IPS DF 6.9 (cell line): ENCODE measurements at regions not wholly inside any gene's neighbourhood (a gene's known extent, or its start where the extent isn't known, plus 50 kb on each side); places are given as distances from the start of the nearest gene placed in this dataset.
"Not testable (repeated sequence)": the region's sequence is repeated elsewhere in the genome, so short reads cannot be mapped to it uniquely, and the experiment has no call there.

ENCODE experiments used
- DNase-seq: peaks from one replicate; pipeline ENCODE4 v3.0.0-alpha.2; 2013; ENCODE audit warnings: low read depth, low spot score
- H3K27ac ChIP-seq: one replicate; pipeline ENCODE4 v1.5.1; 2013; ENCODE audit warnings: low read length, control low read depth
- H3K27me3 ChIP-seq: 2 replicates; pipeline ENCODE4 v1.6.1; 2013; ENCODE audit warnings: mild to moderate bottlenecking, low read length; ENCODE audit not compliant: control insufficient read depth, insufficient read depth
- H3K36me3 ChIP-seq: 2 replicates; pipeline ENCODE4 v1.6.1; 2013; ENCODE audit warnings: low read length; ENCODE audit not compliant: control insufficient read depth, insufficient read depth
- H3K4me1 ChIP-seq: 2 replicates; pipeline ENCODE4 v1.6.1; 2013; ENCODE audit warnings: low read length; ENCODE audit not compliant: control insufficient read depth, insufficient read depth
- H3K4me3 ChIP-seq: 2 replicates; pipeline ENCODE4 v1.5.1; 2013; ENCODE audit warnings: mild to moderate bottlenecking, low read length
- H3K9me3 ChIP-seq: 2 replicates; pipeline ENCODE4 v1.6.1; 2013; ENCODE audit warnings: low read length, inconsistent platforms; ENCODE audit not compliant: control insufficient read depth, insufficient read depth
- WGBS: extraction: QIAGEN DNeasy Blood & Tissue Kit; methylation state at CpG from one replicate; pipeline ENCODE4 v1.1.7; 2013; ENCODE audit warnings: mixed read lengths, missing lambda C conversion rate; ENCODE audit not compliant: insufficient read length, insufficient coverage; 5-methylcytosine and 5-hydroxymethylcytosine counted together

DNA sequence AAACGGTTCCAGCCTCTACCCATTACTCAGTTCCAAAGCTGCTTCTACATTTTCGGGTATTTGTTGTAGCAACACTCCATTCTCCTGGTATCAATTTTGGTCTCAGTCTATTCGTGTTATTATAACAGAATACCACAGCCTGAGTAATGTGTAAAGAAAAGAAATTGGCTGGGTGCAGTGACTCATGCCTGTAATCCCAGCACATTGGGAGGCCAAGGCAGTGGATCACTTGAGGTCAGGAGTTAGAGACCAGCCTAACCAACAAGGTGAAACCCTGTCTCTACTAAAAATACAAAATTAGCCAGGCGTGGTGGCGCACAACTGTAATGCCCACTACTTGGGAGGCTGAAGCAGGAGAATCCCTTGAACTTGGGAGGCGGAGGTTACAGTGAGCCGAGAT is 213.9 kb downstream of the SPATA31A6 start:
- H3K36me3 ChIP-seq, H3K27me3 ChIP-seq, H3K27ac ChIP-seq, H3K9me3 ChIP-seq, H3K4me3 ChIP-seq, DNase-seq, H3K4me1 ChIP-seq: not testable (repeated sequence)
- WGBS, result no CpG with 5 or more reads among the region's 7 CpGs

DNA sequence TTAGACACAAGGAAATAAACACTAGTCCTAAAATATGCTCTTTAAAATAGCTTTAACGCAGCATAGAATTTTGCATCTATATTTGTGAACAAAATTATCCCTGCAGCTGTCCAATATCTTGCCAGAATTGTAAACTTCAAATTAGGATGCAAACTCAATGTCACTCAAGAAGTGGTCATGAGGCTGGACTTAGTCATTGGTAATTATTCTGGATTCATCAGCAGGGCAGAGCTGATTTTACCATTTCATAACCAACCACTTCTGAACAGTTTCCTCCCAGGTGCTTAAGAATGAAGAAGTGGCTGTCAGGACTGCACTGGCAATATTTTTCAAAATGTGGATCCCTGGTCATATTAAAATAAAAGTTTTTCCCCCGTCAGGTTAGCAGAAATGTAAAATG is 219.5 kb downstream of the SPATA31A6 start:
- not testable (repeated sequence) for H3K36me3 ChIP-seq, H3K4me3 ChIP-seq, H3K27ac ChIP-seq, DNase-seq, H3K9me3 ChIP-seq, H3K4me1 ChIP-seq, H3K27me3 ChIP-seq
- no CpG with 5 or more reads among the region's 2 CpGs for WGBS

DNA sequence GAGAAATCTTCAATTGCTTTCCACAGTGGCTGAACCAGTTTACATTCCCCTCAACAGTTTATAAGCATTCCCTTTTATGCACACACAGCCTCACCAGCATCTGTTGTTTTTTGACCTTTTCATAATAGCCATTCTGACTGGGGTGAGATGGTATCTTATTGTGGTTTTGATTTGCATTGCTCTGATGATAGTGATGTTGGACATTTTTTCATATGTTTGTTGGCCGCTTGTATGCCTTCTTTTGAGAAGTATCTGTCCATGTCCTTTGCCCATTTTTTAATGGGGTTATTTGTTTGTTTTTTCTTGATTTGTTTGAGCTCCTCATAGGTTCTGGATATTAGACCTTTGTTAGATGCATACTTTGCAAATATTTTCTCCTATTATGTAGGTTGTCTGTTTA is 226.1 kb downstream of the SPATA31A6 start:
- DNase-seq, H3K4me1 ChIP-seq, H3K27me3 ChIP-seq, H3K4me3 ChIP-seq, H3K36me3 ChIP-seq, H3K9me3 ChIP-seq, H3K27ac ChIP-seq: not testable (repeated sequence)
- WGBS, result no CpG with 5 or more reads among the region's 1 CpG

DNA sequence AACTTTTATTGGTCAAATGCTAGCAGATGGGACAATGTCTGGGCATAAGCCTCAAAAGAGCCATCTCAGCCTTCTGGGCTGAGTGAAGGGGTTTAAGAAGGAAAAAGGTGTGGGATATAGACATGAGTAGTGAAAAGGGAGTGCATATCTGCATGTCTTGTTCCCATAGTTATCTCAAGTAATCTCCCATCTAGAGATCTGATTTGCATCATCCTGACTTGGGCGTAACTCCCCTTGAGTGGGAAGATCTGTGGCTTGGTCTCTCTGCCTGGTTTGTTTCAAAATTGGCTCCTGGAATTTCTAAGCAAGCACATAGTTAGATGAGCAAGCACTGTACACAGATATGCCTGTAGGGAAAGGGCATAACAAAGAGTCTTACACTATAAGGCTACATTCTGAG is 228.9 kb downstream of the SPATA31A6 start:
- not testable (repeated sequence) for H3K9me3 ChIP-seq, H3K4me1 ChIP-seq, H3K4me3 ChIP-seq, H3K36me3 ChIP-seq, H3K27me3 ChIP-seq, H3K27ac ChIP-seq, DNase-seq
- WGBS, result no CpG with 5 or more reads among the region's 1 CpG

DNA sequence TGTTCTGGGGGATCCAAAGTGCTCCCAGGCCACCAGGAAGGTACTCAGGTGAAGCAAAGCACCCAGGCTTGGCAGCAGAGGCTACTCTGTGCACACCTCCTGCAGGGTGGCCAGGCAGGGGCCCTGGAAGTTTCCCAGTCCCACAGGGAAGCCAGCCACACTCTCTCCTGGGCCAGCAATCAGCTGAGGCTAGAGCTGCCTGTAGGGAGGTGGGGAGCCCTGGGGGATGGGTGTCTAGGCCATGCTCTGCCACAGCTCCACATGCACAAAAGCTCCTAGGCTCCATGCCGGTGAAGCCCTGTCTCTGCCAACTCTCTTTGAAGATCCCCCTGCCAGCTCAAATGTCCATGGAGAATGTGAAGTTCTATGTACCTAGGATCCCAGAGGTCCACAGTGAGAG is 231.4 kb downstream of the SPATA31A6 start:
- H3K4me1 ChIP-seq, DNase-seq, H3K27me3 ChIP-seq, H3K27ac ChIP-seq, H3K4me3 ChIP-seq, H3K36me3 ChIP-seq, H3K9me3 ChIP-seq: not testable (repeated sequence)
- no CpG with 5 or more reads among the region's 1 CpG for WGBS

DNA sequence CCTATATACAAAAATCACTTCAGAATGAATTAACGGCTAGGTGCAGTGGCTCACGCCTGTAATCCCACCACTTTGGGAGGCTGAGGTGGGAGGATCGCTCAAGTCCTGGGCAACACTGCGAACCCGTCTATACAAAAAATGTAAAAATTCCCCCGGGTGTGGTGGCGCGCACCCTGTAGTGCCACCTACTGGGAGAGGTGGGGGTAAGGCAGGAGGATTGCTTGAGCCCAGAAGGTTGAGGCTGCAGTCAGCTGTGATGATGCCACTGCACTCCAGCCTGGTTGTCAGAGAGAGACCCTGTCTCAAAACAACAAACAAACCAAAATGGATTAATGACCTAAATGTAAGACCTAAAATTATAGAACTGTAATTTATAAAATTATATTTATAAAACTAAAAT is 236.2 kb downstream of the SPATA31A6 start:
- not testable (repeated sequence) for H3K36me3 ChIP-seq, H3K4me3 ChIP-seq, H3K4me1 ChIP-seq, DNase-seq, H3K9me3 ChIP-seq, H3K27me3 ChIP-seq, H3K27ac ChIP-seq
- no CpG with 5 or more reads among the region's 8 CpGs for WGBS

DNA sequence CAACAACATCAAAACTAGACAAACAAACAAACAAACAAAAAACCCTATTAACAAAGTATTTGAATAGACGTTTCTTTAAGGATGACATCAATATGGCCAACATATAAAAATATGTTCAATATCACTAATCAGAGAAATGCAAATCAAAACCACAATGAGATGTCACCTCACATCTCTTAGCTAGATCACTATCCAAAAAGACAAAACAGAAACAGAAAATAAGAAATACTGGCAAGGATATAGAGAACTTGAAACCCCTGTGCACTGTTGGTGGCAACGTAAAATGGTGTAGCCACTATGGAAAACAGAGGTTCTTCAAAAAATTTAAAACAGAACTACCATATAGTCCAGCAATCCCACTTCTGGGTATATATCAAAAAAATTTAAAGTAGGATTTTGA is 236.9 kb downstream of the SPATA31A6 start:
- WGBS, result no CpG with 5 or more reads among the region's 2 CpGs
- H3K27me3 ChIP-seq, H3K27ac ChIP-seq, H3K36me3 ChIP-seq, H3K4me1 ChIP-seq, H3K4me3 ChIP-seq, H3K9me3 ChIP-seq, DNase-seq: not testable (repeated sequence)

DNA sequence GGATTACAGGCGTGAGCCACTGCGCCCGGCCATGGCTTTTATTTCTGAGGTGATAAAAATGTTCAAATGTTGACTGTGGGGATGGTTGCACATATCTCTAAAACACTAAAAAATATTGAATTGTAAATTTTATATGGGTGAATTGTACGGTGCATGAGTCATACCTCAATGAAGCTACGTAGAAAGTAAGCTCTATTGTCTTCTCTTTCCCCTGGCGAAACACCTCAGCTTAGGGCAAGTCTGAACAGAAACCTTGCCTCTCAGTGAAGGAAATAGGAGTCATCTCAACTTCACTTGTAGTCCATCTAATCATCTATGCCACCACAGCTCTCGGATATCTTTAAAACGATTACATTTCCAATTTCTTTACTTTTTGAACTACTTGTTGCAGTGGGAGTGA is 238.2 kb downstream of the SPATA31A6 start:
- not testable (repeated sequence) for H3K4me3 ChIP-seq, H3K27ac ChIP-seq, H3K9me3 ChIP-seq, H3K4me1 ChIP-seq, DNase-seq, H3K27me3 ChIP-seq, H3K36me3 ChIP-seq
- no CpG with 5 or more reads among the region's 8 CpGs for WGBS

DNA sequence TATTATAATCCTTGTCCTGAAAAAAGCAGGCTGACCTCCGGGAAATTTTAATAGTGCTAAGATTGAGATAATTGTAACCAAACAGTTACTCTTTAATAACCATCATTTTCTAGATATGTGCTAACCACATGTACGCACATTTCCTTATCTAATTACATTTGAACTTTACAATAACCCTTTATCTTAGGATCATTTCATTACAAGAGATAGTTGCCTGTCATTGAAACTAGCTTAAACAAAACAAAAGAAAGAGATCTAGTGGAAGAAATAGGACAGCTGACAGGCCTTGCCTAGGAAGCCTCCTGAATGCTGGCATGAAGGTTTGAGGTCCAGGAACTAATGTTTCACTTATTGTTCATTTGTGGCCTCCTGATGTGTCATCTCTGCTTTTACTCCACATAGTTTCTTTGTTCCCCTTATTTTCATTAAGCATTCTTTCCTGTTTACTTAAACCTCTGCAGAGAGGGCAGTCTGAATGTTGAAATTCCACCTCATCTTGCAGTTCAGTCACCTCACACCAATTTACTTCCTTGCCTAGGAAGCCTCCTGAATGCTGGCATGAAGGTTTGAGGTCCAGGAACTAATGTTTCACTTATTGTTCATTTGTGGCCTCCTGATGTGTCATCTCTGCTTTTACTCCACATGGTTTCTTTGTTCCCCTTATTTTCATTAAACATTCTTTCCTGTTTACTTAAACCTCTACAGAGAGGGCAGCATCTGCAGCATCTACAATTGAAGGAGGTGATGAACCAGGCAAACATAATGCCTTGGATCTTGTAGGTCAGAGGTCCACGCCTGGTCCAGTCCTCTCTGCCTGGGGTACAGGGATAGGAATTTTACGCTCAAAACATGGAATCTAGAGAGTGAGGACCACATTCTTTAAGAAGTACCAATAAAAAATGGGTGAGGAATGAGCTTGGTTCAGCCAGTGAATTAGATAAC is 247.5 kb downstream of the SPATA31A6 start:
- WGBS, result no CpG with 5 or more reads among the region's 4 CpGs
- DNase-seq, H3K36me3 ChIP-seq, H3K27me3 ChIP-seq, H3K4me1 ChIP-seq, H3K27ac ChIP-seq, H3K9me3 ChIP-seq, H3K4me3 ChIP-seq: not testable (repeated sequence)

DNA sequence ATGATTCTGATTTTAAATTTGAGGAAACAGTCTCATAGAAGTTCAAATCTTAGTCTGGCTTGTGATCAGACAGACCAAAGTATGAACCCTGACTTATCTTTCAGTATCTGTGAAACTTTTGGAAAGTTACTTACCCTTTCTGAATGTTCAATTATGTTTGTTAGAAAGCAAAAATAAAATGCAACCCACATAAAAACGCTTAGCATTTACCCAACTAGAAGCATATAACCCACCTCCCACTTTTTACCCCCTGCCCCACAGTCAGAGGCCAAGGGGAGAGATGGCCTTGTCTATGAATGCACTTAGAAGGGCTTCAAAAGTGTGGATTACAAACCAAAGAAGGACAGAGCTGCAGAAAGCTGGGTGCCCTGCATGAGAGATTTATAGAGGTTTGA is 248.2 kb downstream of the SPATA31A6 start:
- not testable (repeated sequence) for H3K4me1 ChIP-seq, H3K36me3 ChIP-seq, H3K4me3 ChIP-seq, DNase-seq, H3K27me3 ChIP-seq, H3K27ac ChIP-seq, H3K9me3 ChIP-seq
- no CpG with 5 or more reads among the region's 1 CpG for WGBS
